ENCODE measurements at regions not wholly inside any gene's neighbourhood (a gene's known extent, or its start where the extent isn't known, plus 50 kb on each side); places are given as distances from the start of the nearest gene placed in this dataset.

GRCh38 chr6:169850746-169851145 is 99.3 kb downstream of the ERMARD start:
- H3K9me3 ChIP-seq: no peaks in the 10 kb centered on the region
- H3K36me3 ChIP-seq: no peaks in the 10 kb centered on the region
- no peak overlapping the region for H3K27ac ChIP-seq
- H3K4me3 ChIP-seq (ENCODE audit: low read depth in 1 of 2, low read length in 1 of 2): no peak overlapping the region
- no peaks in the 10 kb centered on the region for H3K4me1 ChIP-seq (ENCODE audit: control insufficient read depth in 1 of 2, insufficient read depth in 1 of 2, low read depth in 1 of 2, low read length in 1 of 2)
- no peak for TF ChIP-seq CTCF (IDR thresholded peaks at IDR 0.05)
- H3K27me3 ChIP-seq: no peaks in the 10 kb centered on the region

DNA sequence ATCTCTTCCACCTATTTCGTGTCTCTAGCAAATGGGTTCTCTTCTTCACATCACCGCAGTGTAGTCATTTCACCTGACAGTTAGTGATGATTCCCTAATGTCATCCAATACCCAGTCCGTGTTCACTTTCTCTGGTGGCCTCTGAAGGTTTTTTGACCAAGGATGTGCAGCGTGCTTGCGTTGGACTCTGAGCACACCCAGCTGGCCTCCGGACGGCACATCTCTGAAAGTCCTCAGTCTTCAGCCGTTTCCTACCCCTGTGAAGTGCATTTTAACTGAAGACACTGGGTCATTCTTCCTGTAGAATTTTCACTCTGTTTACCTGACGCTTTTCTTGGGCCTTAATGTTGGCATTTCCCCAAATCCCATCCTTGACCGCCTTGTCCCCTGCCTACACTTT is 98.7 kb downstream of the ERMARD start:
- Histone ChIP-seq H3K9me3 (no peaks in the 10 kb centered on the region), H3K4me1 (ENCODE audit: control insufficient read depth in 1 of 2, insufficient read depth in 1 of 2, low read depth in 1 of 2, low read length in 1 of 2) (no peaks in the 10 kb centered on the region)
- TF ChIP-seq CTCF (IDR thresholded peaks at IDR 0.05): no peak

GRCh38 chr6:169849396-169849795 is 98.0 kb downstream of the ERMARD start:
- H3K4me3 ChIP-seq (ENCODE audit: low read depth in 1 of 2, low read length in 1 of 2): no peak overlapping the region
- no peaks in the 10 kb centered on the region for H3K9me3 ChIP-seq
- H3K27me3 ChIP-seq: no peaks in the 10 kb centered on the region
- H3K27ac ChIP-seq: no peak overlapping the region
- no peaks in the 10 kb centered on the region for H3K4me1 ChIP-seq (ENCODE audit: control insufficient read depth in 1 of 2, insufficient read depth in 1 of 2, low read depth in 1 of 2, low read length in 1 of 2)
- no peak for TF ChIP-seq CTCF (IDR thresholded peaks at IDR 0.05)
- no peaks in the 10 kb centered on the region for H3K36me3 ChIP-seq

More for the DNA sequence above, 98.7 kb downstream of the ERMARD start:
- no peak overlapping the region for H3K4me3 ChIP-seq (ENCODE audit: low read depth in 1 of 2, low read length in 1 of 2)
- H3K36me3 ChIP-seq: no peaks in the 10 kb centered on the region
- no peak overlapping the region for H3K27ac ChIP-seq
- no peaks in the 10 kb centered on the region for H3K27me3 ChIP-seq

GRCh38 chr6:169848946-169849345 is 97.5 kb downstream of the ERMARD start:
- H3K27ac ChIP-seq: no peak overlapping the region

DNA sequence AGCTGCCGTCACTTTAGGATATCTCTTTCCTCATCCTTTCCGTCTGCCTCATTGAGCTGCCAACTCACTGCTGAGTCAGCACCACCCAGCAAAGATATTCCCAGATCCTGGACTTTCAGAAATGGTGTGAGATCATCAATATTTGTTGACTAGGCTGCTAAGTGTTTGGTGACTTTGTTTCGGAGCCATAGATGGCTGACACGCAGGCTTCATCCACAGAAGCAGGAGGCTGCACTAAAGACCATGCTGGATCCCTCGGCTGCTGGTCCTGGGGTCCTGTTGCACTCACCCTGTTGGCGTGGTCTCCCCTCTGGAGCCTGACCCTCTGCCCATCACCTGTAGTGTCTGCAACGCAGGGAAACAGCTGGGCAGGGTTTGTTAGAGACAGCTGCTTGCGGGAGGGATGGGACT is 96.5 kb downstream of the ERMARD start:
- Histone ChIP-seq H3K27ac (no peak overlapping the region), H3K4me1 (ENCODE audit: control insufficient read depth in 1 of 2, insufficient read depth in 1 of 2, low read depth in 1 of 2, low read length in 1 of 2) (no peaks in the 10 kb centered on the region), H3K27me3 (peaks cover 2% of the 10 kb centered on the region), H3K9me3 (no peaks in the 10 kb centered on the region), H3K36me3 (no peaks in the 10 kb centered on the region), H3K4me3 (ENCODE audit: low read depth in 1 of 2, low read length in 1 of 2) (no peak overlapping the region)
- TF ChIP-seq CTCF (IDR thresholded peaks at IDR 0.05): no peak

More at GRCh38 chr6:169848946-169849345, 97.5 kb downstream of the ERMARD start:
- Histone ChIP-seq H3K27me3 (no peaks in the 10 kb centered on the region), H3K36me3 (no peaks in the 10 kb centered on the region), H3K4me3 (ENCODE audit: low read depth in 1 of 2, low read length in 1 of 2) (no peak overlapping the region), H3K9me3 (no peaks in the 10 kb centered on the region), H3K4me1 (ENCODE audit: control insufficient read depth in 1 of 2, insufficient read depth in 1 of 2, low read depth in 1 of 2, low read length in 1 of 2) (no peaks in the 10 kb centered on the region)
- TF ChIP-seq CTCF (IDR thresholded peaks at IDR 0.05): no peak

- H3K4me1 ChIP-seq (ENCODE audit: control insufficient read depth in 1 of 2, insufficient read depth in 1 of 2, low read depth in 1 of 2, low read length in 1 of 2): no peaks in the 10 kb centered on the region
- no peak overlapping the region for H3K27ac ChIP-seq
- TF ChIP-seq CTCF (IDR thresholded peaks at IDR 0.05): no peak
- peaks cover 3% of the 10 kb centered on the region for H3K27me3 ChIP-seq
- H3K36me3 ChIP-seq: no peaks in the 10 kb centered on the region
- no peak overlapping the region for H3K4me3 ChIP-seq (ENCODE audit: low read depth in 1 of 2, low read length in 1 of 2)
- H3K9me3 ChIP-seq: no peaks in the 10 kb centered on the region
Observed at GRCh38 chr6:169847141-169847674, 95.8 kb downstream of the ERMARD start.
